Nephron (organoid): ENCODE measurements at regions not wholly inside any gene's neighbourhood (a gene's known extent, or its start where the extent isn't known, plus 50 kb on each side); places are given as distances from the start of the nearest gene placed in this dataset.
A peak's percentile ranks its signal among the peaks of the same experiment; 100 is the strongest.

Source experiments
- H3K27ac Mint-ChIP-seq, 3 experiments: 2 replicates each; pipeline ENCODE4 v1.8.0; 2020; ENCODE audit warnings: mixed read lengths in 3 of 3, mild to moderate bottlenecking in 2 of 3, moderate library complexity in 1 of 3
- H3K27me3 Mint-ChIP-seq: 2 replicates; pipeline ENCODE4 v1.8.0; 2021; ENCODE audit warnings: low read depth, mild to moderate bottlenecking, moderate library complexity, mixed read lengths
- H3K36me3 Mint-ChIP-seq: 2 replicates; pipeline ENCODE4 v1.8.0; 2020; ENCODE audit warnings: low read depth, mixed read lengths
- H3K4me1 Mint-ChIP-seq: 2 replicates; pipeline ENCODE4 v1.8.0; 2020; ENCODE audit warnings: mixed read lengths
- H3K4me3 Mint-ChIP-seq, 3 experiments: 2 replicates each; pipeline ENCODE4 v1.8.0; 2020; ENCODE audit warnings: mild to moderate bottlenecking in 3 of 3, mixed read lengths in 3 of 3, moderate library complexity in 2 of 3
- H3K9me3 Mint-ChIP-seq: 2 replicates; pipeline ENCODE4 v1.8.0; 2020; ENCODE audit warnings: mixed read lengths
- TF ChIP-seq, protein P1 (sequence below), 3 experiments: fragments of 200-600 bp; sonication (generic); IDR thresholded peaks; one replicate each; pipeline ENCODE4 v1.5.0; 2021; ENCODE audit warnings: antibody characterized with exemption in 3 of 3; ENCODE audit not compliant: unreplicated experiment in 3 of 3

DNA sequence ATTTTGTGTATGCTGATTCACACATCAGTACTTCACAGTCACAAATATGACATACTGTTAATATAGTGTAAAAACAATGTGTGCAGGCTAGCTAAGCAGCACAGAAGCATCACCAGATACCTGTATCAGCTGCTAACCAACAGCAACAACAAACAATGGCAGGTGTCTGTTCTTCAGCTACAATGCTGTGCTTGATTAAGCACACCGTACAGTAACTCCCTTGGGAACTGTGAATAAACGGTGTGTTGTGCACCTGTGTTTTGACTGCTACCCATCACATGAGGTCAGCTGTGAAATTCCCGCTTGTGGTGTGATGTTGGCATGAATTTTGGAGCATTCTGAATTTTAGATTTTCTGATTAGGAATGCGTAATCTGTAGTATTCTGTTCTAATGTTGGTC, 379.7 kb upstream of the FAT1 start:
- Mint-ChIP-seq H3K36me3 (no peaks in the 10 kb centered on the region), H3K4me3 (no peak overlapping the region), H3K4me1 (peaks cover 5% of the 10 kb centered on the region), H3K9me3 (peaks cover 7% of the 10 kb centered on the region), H3K27me3 (no peaks in the 10 kb centered on the region), H3K27ac (no peak overlapping the region)
- TF ChIP-seq, protein P1, sequence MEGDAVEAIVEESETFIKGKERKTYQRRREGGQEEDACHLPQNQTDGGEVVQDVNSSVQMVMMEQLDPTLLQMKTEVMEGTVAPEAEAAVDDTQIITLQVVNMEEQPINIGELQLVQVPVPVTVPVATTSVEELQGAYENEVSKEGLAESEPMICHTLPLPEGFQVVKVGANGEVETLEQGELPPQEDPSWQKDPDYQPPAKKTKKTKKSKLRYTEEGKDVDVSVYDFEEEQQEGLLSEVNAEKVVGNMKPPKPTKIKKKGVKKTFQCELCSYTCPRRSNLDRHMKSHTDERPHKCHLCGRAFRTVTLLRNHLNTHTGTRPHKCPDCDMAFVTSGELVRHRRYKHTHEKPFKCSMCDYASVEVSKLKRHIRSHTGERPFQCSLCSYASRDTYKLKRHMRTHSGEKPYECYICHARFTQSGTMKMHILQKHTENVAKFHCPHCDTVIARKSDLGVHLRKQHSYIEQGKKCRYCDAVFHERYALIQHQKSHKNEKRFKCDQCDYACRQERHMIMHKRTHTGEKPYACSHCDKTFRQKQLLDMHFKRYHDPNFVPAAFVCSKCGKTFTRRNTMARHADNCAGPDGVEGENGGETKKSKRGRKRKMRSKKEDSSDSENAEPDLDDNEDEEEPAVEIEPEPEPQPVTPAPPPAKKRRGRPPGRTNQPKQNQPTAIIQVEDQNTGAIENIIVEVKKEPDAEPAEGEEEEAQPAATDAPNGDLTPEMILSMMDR (IDR thresholded peaks at IDR 0.05; ENCODE audit: unreplicated experiment in 3 of 3), result no peak

DNA sequence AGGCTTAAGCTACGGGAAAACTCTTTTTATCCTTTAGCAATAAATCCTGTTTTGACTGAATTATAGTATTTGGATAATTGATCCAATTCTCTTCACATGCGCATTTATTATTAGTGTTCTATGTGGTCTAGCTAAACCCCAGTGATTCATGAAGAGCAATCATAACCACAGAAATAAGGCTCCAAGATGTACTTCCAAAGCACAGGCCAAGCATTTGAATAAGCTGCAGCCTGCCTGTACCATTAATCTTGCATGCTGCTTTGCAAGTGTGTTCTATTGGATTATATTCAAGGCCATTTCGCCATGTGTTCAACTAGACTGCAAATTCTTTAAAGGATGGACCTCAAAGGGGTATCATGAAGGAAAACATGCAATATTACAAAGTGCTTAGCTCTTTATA, 385.2 kb upstream of the FAT1 start:
- Mint-ChIP-seq H3K27ac (no peak overlapping the region), H3K4me1 (peaks cover 5% of the 10 kb centered on the region), H3K27me3 (no peaks in the 10 kb centered on the region), H3K9me3 (no peaks in the 10 kb centered on the region), H3K4me3 (no peak overlapping the region), H3K36me3 (no peaks in the 10 kb centered on the region)
- TF ChIP-seq, protein P1 (IDR thresholded peaks at IDR 0.05; ENCODE audit: unreplicated experiment in 3 of 3), result no peak

DNA sequence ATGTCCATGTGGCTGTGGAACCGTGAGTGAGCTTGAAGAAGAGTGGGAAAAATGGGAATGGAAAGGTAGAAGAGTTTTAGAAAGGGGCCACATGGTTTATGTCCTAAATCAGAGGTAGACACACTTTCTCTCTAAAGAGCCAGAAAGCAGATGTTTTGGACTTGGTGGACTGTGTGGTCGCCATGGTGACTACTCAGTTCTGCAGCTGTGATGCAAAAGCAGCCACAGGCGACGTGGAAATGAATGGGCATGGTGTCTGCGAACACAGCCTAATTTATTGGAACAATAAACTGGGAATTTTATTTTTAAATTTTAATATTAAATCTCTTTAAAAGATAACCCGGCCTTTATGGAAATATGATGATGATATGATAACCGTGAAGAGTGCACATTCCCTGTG, 386.0 kb upstream of the FAT1 start:
- H3K27ac Mint-ChIP-seq, result no peak overlapping the region
- H3K36me3 Mint-ChIP-seq, result no peaks in the 10 kb centered on the region
- no peak overlapping the region for H3K4me3 Mint-ChIP-seq
- TF ChIP-seq, protein P1 (IDR thresholded peaks at IDR 0.05; ENCODE audit: unreplicated experiment in 3 of 3), result no peak
- no peaks in the 10 kb centered on the region for H3K9me3 Mint-ChIP-seq
- H3K27me3 Mint-ChIP-seq, result no peaks in the 10 kb centered on the region
- H3K4me1 Mint-ChIP-seq, result peaks cover 5% of the 10 kb centered on the region

DNA sequence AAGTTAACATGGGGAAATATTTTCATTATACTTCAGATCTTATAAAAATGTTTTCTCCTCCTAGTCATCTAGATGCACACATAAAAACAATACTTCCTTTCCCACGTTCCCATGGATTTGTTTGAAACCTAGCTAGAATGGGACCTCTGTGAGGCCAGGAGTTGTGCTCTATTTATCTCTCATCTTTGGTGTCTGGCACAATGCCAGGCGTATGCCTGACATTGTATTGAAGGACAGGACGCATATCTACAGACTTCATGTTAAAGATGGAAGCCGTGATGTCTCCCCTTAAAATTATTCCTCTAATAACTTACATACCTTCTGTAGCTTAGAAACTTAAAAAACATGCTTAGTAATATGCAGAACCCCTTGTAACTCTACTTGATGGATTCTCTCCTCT, 394.5 kb upstream of the FAT1 start:
- Mint-ChIP-seq H3K36me3 (no peaks in the 10 kb centered on the region), H3K4me3 (no peak overlapping the region), H3K27ac (no peak overlapping the region), H3K9me3 (no peaks in the 10 kb centered on the region), H3K4me1 (peaks cover 3% of the 10 kb centered on the region), H3K27me3 (no peaks in the 10 kb centered on the region)
- TF ChIP-seq, protein P1 (IDR thresholded peaks at IDR 0.05; ENCODE audit: unreplicated experiment in 3 of 3), result no peak

DNA sequence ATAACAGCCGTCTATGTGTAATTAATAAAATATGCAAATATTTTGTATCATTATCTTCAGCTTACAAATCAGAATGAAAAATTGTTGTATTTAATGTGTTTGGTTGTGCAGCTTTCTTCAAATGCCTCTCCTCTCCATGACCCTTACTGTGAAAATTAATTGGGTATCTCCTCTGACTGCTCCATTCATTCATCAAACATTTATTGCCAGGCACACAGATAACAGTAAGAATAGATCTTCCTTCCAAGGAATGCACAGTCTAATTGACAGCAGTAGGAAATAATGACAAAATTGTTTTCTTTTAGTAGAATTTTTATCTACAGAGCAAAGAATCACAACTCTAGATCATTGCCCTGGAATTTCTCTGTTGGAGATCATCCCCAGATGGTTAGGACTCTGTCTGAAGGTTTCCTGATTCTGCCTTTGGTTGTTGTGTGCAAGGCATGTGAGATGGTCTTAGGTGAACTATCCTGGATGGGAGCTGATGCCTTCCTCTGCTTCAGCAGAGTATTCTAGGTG, 395.0 kb upstream of the FAT1 start:
- TF ChIP-seq, protein P1 (IDR thresholded peaks at IDR 0.05; ENCODE audit: unreplicated experiment in 3 of 3), result no peak
- no peaks in the 10 kb centered on the region for H3K9me3 Mint-ChIP-seq
- H3K27me3 Mint-ChIP-seq, result no peaks in the 10 kb centered on the region
- H3K27ac Mint-ChIP-seq, result no peak overlapping the region
- H3K4me1 Mint-ChIP-seq, result peaks cover 8% of the 10 kb centered on the region
- H3K4me3 Mint-ChIP-seq, result no peak overlapping the region
- H3K36me3 Mint-ChIP-seq, result no peaks in the 10 kb centered on the region

GRCh38 chr4:187124331-187124730, 400.7 kb upstream of the FAT1 start:
- Mint-ChIP-seq H3K27ac (peak overlapping the region; percentile 42 to 75 (median 55)), H3K4me3 (peak overlapping the region in 2 of 3 experiments; percentile 32 to 33), H3K36me3 (no peaks in the 10 kb centered on the region), H3K4me1 (peaks cover 25% of the 10 kb centered on the region), H3K9me3 (no peaks in the 10 kb centered on the region), H3K27me3 (peaks cover 6% of the 10 kb centered on the region)
- TF ChIP-seq, protein P1 (IDR thresholded peaks at IDR 0.05; ENCODE audit: unreplicated experiment in 3 of 3), result no peak
